GM12878 (cell line): ENCODE measurements at regions not wholly inside any gene's neighbourhood (a gene's known extent, or its start where the extent isn't known, plus 50 kb on each side); places are given as distances from the start of the nearest gene placed in this dataset.

Experiments
- ATAC-seq: fragments of 200-7000 bp; cut with Tn5 transposase; 3 replicates; pipeline ENCODE4 v1.9.1; 2020; ENCODE audit warnings: mild to moderate bottlenecking, moderate library complexity
- BruUV-seq: library from RNA; stranded (reverse); fragments of 400-500 nt; replicated peaks from 2 replicates; lab custom pipeline; 2021; lab: Mats Ljungman, UMichigan
- CTCF ChIA-PET: fragments of 300-600 bp; sonication (Branson Sonifier 250); formaldehyde crosslinking; extraction: SDS; loops from one replicate; lab custom pipeline; 2021; ENCODE audit warnings: inconsistent platforms; lab: Yijun Ruan, JAX
- POLR2A ChIA-PET: fragments of 350-600 bp; formaldehyde crosslinking; extraction: SDS; loops from one replicate; lab custom pipeline; 2021; ENCODE audit warnings: inconsistent platforms; lab: Charles Lee
- RAD21 ChIA-PET: fragments of 300-600 bp; sonication (Branson Sonifier 250); formaldehyde crosslinking; loops from one replicate; lab custom pipeline; 2023; ENCODE audit warnings: antibody characterized with exemption; ENCODE audit not compliant: unreplicated experiment; lab: Charles Lee
- SMC1A ChIA-PET: fragments of 300-600 bp; sonication (Branson Sonifier 250); formaldehyde crosslinking; loops from one replicate; lab custom pipeline; 2023; ENCODE audit not compliant: unreplicated experiment, uncharacterized antibody; lab: Charles Lee
- DNase-seq: peaks from one replicate; pipeline ENCODE4 v3.0.0-alpha.2; 2011; ENCODE audit warnings: low read depth, low spot score
- FAIRE-seq: peaks from 3 replicates; lab custom pipeline; 2011; peaks lifted over from hg19 to GRCh38; lab: Jason Lieb, UNC
- H2AFZ ChIP-seq: 2 replicates; pipeline ENCODE4 v1.6.0; 2011; ENCODE audit warnings: low read depth, low read length, control low read depth; ENCODE audit not compliant: control insufficient read depth
- H3K27ac ChIP-seq: 2 replicates; pipeline ENCODE4 v1.5.1; 2011; ENCODE audit warnings: control low read depth; ENCODE audit not compliant: control insufficient read depth, insufficient read depth
- H3K27me3 ChIP-seq, 2 experiments: replicated peaks in 1 of 2; 2 replicates each; pipeline versions ENCODE4 v1.6.0 to v1.6.1; 2011; ENCODE audit warnings: low read length in 1 of 2; ENCODE audit not compliant: control insufficient read depth in 2 of 2, insufficient read depth in 2 of 2
- H3K36me3 ChIP-seq, 2 experiments: 2 replicates each; pipeline ENCODE4 v1.5.1; 2011; ENCODE audit warnings: low read length in 1 of 2; ENCODE audit not compliant: control insufficient read depth in 2 of 2, insufficient read depth in 2 of 2
- H3K4me1 ChIP-seq: 2 replicates; pipeline ENCODE4 v1.6.1; 2011; ENCODE audit warnings: mild to moderate bottlenecking, low read length, moderate library complexity, mixed read lengths; ENCODE audit not compliant: control insufficient read depth, insufficient read depth
- H3K4me2 ChIP-seq: 2 replicates; pipeline ENCODE4 v1.6.0; 2011; ENCODE audit warnings: control low read depth; ENCODE audit not compliant: control insufficient read depth, insufficient read depth
- H3K4me3 ChIP-seq: fragments of 200-600 bp; sonication (generic); 2 replicates; pipeline ENCODE4 v1.5.1; 2016
- H3K79me2 ChIP-seq: 2 replicates; pipeline ENCODE4 v1.6.0; 2011; ENCODE audit warnings: low read length; ENCODE audit not compliant: control insufficient read depth, insufficient read depth
- H3K9ac ChIP-seq: 2 replicates; pipeline ENCODE4 v1.8.0; 2011; ENCODE audit warnings: low read length, control low read depth, mixed read lengths; ENCODE audit not compliant: control insufficient read depth, insufficient read depth
- H3K9me3 ChIP-seq: replicated peaks from 3 replicates; pipeline ENCODE4 v1.5.1; 2011; ENCODE audit warnings: mild to moderate bottlenecking, low read length; ENCODE audit not compliant: control insufficient read depth, insufficient read depth
- H4K20me1 ChIP-seq: 2 replicates; pipeline ENCODE4 v1.6.0; 2011; ENCODE audit not compliant: control insufficient read depth, insufficient read depth
- GATAD2B ChIP-seq: fragments of 450-650 bp; conservative IDR thresholded peaks from 2 replicates; pipeline ENCODE4 v1.6.1; 2017; ENCODE audit warnings: low read depth, mild to moderate bottlenecking, moderate library complexity
- HDAC2 ChIP-seq: fragments of 200-600 bp; sonication (generic); IDR thresholded peaks from 2 replicates; pipeline ENCODE4 v1.6.1; 2017
- LARP7 ChIP-seq: fragments of 450-650 bp; IDR thresholded peaks from 2 replicates; pipeline ENCODE4 v1.6.1; 2017; ENCODE audit warnings: mild to moderate bottlenecking
- MTA3 ChIP-seq: IDR thresholded peaks from 2 replicates; pipeline ENCODE4 v1.6.1; 2012; ENCODE audit warnings: low read length, inconsistent platforms, borderline replicate concordance
- NFYB ChIP-seq: IDR thresholded peaks from 2 replicates; pipeline ENCODE4 v1.6.1; 2011; ENCODE audit warnings: low read depth, mild to moderate bottlenecking, low read length, improper control_type of control experiment, moderate library complexity; ENCODE audit not compliant: insufficient read depth
- PAX8 ChIP-seq: fragments of 450-650 bp; IDR thresholded peaks from 2 replicates; pipeline ENCODE4 v1.6.1; 2017; ENCODE audit warnings: mild to moderate bottlenecking, moderate library complexity
- POLR2AphosphoS2 ChIP-seq: IDR thresholded peaks from 2 replicates; pipeline ENCODE4 v1.6.1; 2011; ENCODE audit warnings: low read depth, mild to moderate bottlenecking, low read length, improper control_type of control experiment, moderate library complexity
- RAD51 ChIP-seq: fragments of 450-650 bp; IDR thresholded peaks from 2 replicates; pipeline ENCODE4 v1.6.1; 2016; ENCODE audit warnings: moderate library complexity, mild to moderate bottlenecking, inconsistent platforms
- RBBP5 ChIP-seq: fragments of 200-600 bp; sonication (generic); conservative IDR thresholded peaks from 2 replicates; pipeline ENCODE4 v1.6.1; 2016
- RFX5 ChIP-seq: IDR thresholded peaks from 2 replicates; pipeline ENCODE4 v1.6.1; 2011; ENCODE audit warnings: low read depth, low read length, improper control_type of control experiment
- SMAD1 ChIP-seq: fragments of 450-650 bp; IDR thresholded peaks from 2 replicates; pipeline ENCODE4 v1.6.1; 2018; ENCODE audit warnings: mild to moderate bottlenecking, low read depth; ENCODE audit not compliant: partially characterized antibody
- SREBF1 ChIP-seq: IDR thresholded peaks from 2 replicates; pipeline ENCODE4 v1.6.1; 2012; ENCODE audit warnings: mild to moderate bottlenecking, low read length
- YBX1 ChIP-seq: fragments of 450-650 bp; IDR thresholded peaks from 2 replicates; pipeline ENCODE4 v1.6.1; 2016; ENCODE audit warnings: antibody characterized with exemption
- ZBTB40 ChIP-seq: fragments of 450-650 bp; IDR thresholded peaks from 2 replicates; pipeline ENCODE4 v1.6.1; 2016; ENCODE audit warnings: mild to moderate bottlenecking, moderate library complexity, borderline replicate concordance
- WGBS: methylation state at CpG from one replicate; pipeline ENCODE4 v1.1.6; 2016; ENCODE audit warnings: low lambda C conversion rate; ENCODE audit not compliant: insufficient replicate concordance, insufficient coverage; ENCODE audit errors: missing lambda C conversion rate; 5-methylcytosine and 5-hydroxymethylcytosine counted together
- in situ Hi-C: fragments of 300-500 bp; cut with MboI; formaldehyde crosslinking; loops from 9 replicates; pipeline ENCODE4 v1.14.3; 2018; ENCODE audit warnings: mixed read lengths
- intact Hi-C: fragments of 100-400 bp; cut with micrococcal nuclease; formaldehyde crosslinking; loops from one replicate; pipeline ENCODE4 v1.14.2; 2022; ENCODE audit not compliant: unreplicated experiment

- Histone ChIP-seq H3K9me3 (no peaks in the 10 kb centered on the region), H3K27me3 (no peaks in the 10 kb centered on the region), H3K79me2 (no peaks in the 10 kb centered on the region), H4K20me1 (no peaks in the 10 kb centered on the region), H3K9ac (no peak overlapping the region), H3K4me3 (no peak overlapping the region), H3K4me2 (no peak overlapping the region), H2AFZ (no peak overlapping the region), H3K36me3 (no peaks in the 10 kb centered on the region), H3K4me1 (no peaks in the 10 kb centered on the region), H3K27ac (no peak overlapping the region)
- ChIA-PET CTCF (interaction anchor here (0.6 kb wide), 1 partner anchor 695 kb away, joined by 3 read pairs; no protein-coding TSS in a partner anchor), RAD21 (no interaction called here), POLR2A (no interaction called here), SMC1A (no interaction called here)
- DNase-seq (no peak), ATAC-seq (no peak), FAIRE-seq (no peak)
- no peak for TF ChIP-seq POLR2AphosphoS2
- TF ChIP-seq RAD51, result no peak
- no peak for TF ChIP-seq RFX5
- TF ChIP-seq RBBP5, result no peak
- TF ChIP-seq SMAD1, result no peak
- TF ChIP-seq SREBF1, result no peak
- TF ChIP-seq ZBTB40, result no peak
- TF ChIP-seq HDAC2, result no peak
- TF ChIP-seq MTA3, result no peak
- no peak for TF ChIP-seq LARP7
- no peak for TF ChIP-seq YBX1
- no peak for TF ChIP-seq GATAD2B
- TF ChIP-seq PAX8, result no peak
- TF ChIP-seq NFYB, result no peak
- BruUV-seq, result no TSS peak
- in situ Hi-C loops (no loop called here), intact Hi-C loops (no loop called here)
- 0% methylated on average over 2 of the region's 2 CpGs for WGBS
Observed at GRCh38 chr18:1539276-1539675, 634.6 kb downstream of the ADCYAP1 start.
